Ovary (tissue), 7 donors: ENCODE measurements at regions not wholly inside any gene's neighbourhood (a gene's known extent, or its start where the extent isn't known, plus 50 kb on each side); places are given as distances from the start of the nearest gene placed in this dataset.

ENCODE experiments used
- DNase-seq, 5 donors: peaks; one replicate each; pipeline ENCODE4 v3.0.0-alpha.2; 2019 to 2020
- H3K27ac ChIP-seq, 2 donors: fragments of 200-600 bp; one replicate each; pipeline versions ENCODE4 v1.5.1 to v1.8.0; 2019 to 2022
- H3K27me3 ChIP-seq: fragments of 200-600 bp; one replicate; pipeline ENCODE4 v1.8.0; 2022
- H3K36me3 ChIP-seq: fragments of 200-600 bp; sonication (generic); one replicate; pipeline ENCODE4 v1.5.1; 2019
- H3K4me1 ChIP-seq: one replicate; pipeline ENCODE4 v1.8.1; 2013; ENCODE audit warnings: mild to moderate bottlenecking, moderate library complexity; ENCODE audit not compliant: insufficient read depth
- H3K4me3 ChIP-seq: fragments of 200-600 bp; sonication (generic); one replicate; pipeline ENCODE4 v1.5.1; 2017
- H3K9me3 ChIP-seq, 2 donors: fragments of 200-600 bp in 1 of 2; sonication (generic) in 1 of 2; one replicate each; pipeline versions ENCODE4 v1.5.1 to v1.8.1; 2013 to 2019; ENCODE audit warnings: mild to moderate bottlenecking in 1 of 2, moderate library complexity in 1 of 2
- EP300 ChIP-seq: sonication (generic); formaldehyde crosslinking; IDR thresholded peaks from one replicate; pipeline ENCODE4 v1.6.1; 2017; ENCODE audit warnings: antibody characterized with exemption
- POLR2A ChIP-seq: fragments of 450-650 bp; IDR thresholded peaks from one replicate; pipeline ENCODE4 v1.6.1; 2017; ENCODE audit warnings: antibody characterized with exemption, mild to moderate bottlenecking, moderate library complexity
- WGBS, 3 donors: extraction: QIAGEN DNeasy Blood & Tissue Kit in 1 of 3; methylation state at CpG; one replicate each; pipeline versions ENCODE4 v1.1.5 to v1.1.7; 2013 to 2017; 5-methylcytosine and 5-hydroxymethylcytosine counted together
- intact Hi-C, 4 donors: fragments of 100-400 bp; cut with DNase I; formaldehyde crosslinking; loops; one replicate each; pipeline versions ENCODE4 v1.11.0 to v1.15.1; 2022 to 2023
- TF ChIP-seq, protein P1 (sequence below), 3 donors: fragments of 450-650 bp in 2 of 3; fragments of 200-600 bp in 1 of 3; IDR thresholded peaks; one replicate each; pipeline versions ENCODE4 v1.5.1 to v1.8.0; 2016 to 2022; ENCODE audit warnings: antibody characterized with exemption in 3 of 3, mild to moderate bottlenecking in 1 of 3
- donor health status: DM: no; HTN: no; CAD: no; lungs with moderate emphysema.
- donor health status: DM: no; HTN: no; CAD: no.
- donor health status: Bipolar disorder and iron deficiency.
- donor health status: DM: no; HTN: no; CAD: no.
- donor health status: DM: yes; HTN: yes; CAD: no.

DNA sequence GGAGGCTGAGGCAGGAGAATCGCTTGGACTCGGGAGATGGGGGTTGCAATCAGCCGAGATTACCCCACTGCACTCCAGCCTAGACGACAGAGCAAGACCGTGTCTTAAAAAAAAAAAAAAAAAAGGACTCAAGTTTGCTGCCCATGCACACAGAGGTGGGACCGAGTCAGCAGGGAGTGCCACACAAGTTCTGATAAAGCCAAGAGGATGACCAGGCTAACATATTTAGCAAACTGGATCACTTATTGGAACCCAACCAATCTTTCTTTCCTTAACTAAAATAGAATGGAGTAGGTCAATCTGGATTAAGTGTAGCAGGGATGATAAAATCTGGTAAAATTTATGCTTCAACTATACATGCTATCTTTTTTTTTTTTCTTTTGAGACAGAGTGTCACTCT is 190.4 kb upstream of the FOXN3 start:
- TF ChIP-seq EP300 (no peak), POLR2A (no peak)
- TF ChIP-seq, protein P1, sequence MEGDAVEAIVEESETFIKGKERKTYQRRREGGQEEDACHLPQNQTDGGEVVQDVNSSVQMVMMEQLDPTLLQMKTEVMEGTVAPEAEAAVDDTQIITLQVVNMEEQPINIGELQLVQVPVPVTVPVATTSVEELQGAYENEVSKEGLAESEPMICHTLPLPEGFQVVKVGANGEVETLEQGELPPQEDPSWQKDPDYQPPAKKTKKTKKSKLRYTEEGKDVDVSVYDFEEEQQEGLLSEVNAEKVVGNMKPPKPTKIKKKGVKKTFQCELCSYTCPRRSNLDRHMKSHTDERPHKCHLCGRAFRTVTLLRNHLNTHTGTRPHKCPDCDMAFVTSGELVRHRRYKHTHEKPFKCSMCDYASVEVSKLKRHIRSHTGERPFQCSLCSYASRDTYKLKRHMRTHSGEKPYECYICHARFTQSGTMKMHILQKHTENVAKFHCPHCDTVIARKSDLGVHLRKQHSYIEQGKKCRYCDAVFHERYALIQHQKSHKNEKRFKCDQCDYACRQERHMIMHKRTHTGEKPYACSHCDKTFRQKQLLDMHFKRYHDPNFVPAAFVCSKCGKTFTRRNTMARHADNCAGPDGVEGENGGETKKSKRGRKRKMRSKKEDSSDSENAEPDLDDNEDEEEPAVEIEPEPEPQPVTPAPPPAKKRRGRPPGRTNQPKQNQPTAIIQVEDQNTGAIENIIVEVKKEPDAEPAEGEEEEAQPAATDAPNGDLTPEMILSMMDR (IDR thresholded peaks at IDR 0.05), result no peak
- intact Hi-C loops, result no loop called here
- H3K27ac ChIP-seq, result no peak overlapping the region
- 88 to 97% (median 95%) methylated on average over 6 of the region's 6 CpGs for WGBS, 3 donors
- H3K4me3 ChIP-seq, result no peak overlapping the region
- H3K9me3 ChIP-seq, result no peaks in the 10 kb centered on the region
- H3K27me3 ChIP-seq, result no peaks in the 10 kb centered on the region
- no peaks in the 10 kb centered on the region for H3K36me3 ChIP-seq
- no peak for DNase-seq
- peaks cover 3% of the 10 kb centered on the region for H3K4me1 ChIP-seq

DNA sequence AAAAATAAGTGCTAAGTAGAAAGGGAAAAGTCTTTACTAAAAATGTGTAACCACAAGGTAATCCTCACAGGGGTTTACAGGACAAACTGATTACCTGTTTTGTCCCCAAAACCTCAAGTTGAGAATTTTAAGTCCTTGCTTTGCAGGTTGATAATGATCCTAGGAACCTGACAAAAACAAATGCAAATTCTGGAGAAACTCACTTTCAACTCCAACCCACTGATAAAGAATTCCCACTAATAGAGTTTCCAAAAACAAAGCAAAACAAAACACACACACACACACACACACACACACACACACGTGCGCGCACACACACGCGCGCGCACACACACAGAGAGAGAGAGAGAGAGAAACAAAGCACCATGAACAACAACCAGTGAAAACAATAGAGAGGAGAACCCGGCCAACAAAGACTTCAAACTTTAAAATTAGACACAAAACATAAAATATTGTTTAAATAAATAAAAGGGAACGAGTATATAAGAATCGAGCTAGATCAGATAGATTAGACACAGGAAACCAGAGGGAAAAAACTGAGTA is 187.0 kb upstream of the FOXN3 start:
- intact Hi-C loops, result no loop called here
- no peak for DNase-seq
- H3K4me3 ChIP-seq, result no peak overlapping the region

DNA sequence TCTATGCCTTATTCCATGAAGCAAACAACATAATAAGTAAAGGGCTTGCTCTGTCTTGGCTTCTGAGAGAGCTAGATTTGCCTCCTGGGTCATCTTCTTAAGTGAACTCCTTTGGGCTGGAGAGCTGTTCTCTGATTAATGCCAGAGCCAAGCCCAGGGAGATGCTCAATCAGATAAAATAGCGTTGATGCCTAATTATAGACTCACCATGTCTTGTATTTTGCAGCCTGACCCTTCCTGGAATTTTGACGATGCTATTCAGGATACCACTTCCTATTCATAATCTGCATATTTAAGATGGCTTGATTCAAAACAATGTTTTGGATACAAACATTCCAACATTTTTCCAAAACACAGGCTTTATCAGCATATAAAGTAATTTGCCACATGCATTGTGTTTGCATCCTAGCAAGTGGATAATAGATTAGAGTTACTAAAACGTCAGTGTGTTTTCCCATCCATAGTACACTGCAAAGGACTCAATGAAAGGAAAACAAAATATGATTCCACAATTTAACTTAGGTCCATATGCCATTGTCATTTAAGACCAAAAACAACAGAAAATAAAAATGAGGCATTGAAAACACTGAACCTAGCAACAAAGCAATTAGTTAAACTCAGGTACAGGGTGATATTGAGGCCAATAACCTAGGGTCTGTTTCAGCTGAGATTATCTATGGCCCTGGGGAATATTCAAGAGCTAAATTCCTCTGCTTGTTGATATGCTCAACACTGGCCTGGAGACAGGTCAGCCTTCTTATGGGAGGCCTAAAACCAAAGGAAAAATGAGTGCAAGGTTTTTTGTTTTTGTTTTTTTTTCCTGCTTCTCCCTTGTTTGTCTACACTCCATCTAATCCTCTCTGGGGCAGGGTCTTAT is 184.2 kb upstream of the FOXN3 start:
- H3K27me3 ChIP-seq, result no peaks in the 10 kb centered on the region
- no peak overlapping the region for H3K27ac ChIP-seq
- H3K4me3 ChIP-seq, result no peak overlapping the region
- no peak for DNase-seq
- 11 to 19% (median 12%) methylated on average over 3 of the region's 3 CpGs for WGBS, 3 donors
- TF ChIP-seq POLR2A (no peak), EP300 (no peak)
- intact Hi-C loops, result no loop called here
- no peaks in the 10 kb centered on the region for H3K9me3 ChIP-seq
- no peaks in the 10 kb centered on the region for H3K36me3 ChIP-seq
- peaks cover 3% of the 10 kb centered on the region for H3K4me1 ChIP-seq

More for the DNA sequence above, 187.0 kb upstream of the FOXN3 start:
- Histone ChIP-seq H3K27ac (no peak overlapping the region), H3K9me3 (no peaks in the 10 kb centered on the region), H3K36me3 (no peaks in the 10 kb centered on the region), H3K27me3 (no peaks in the 10 kb centered on the region), H3K4me1 (peaks cover 3% of the 10 kb centered on the region)
- 78 to 89% (median 80%) methylated on average over 10 of the region's 10 CpGs for WGBS, 3 donors
- TF ChIP-seq POLR2A, result no peak
- TF ChIP-seq EP300, result no peak
- TF ChIP-seq, protein P1 (IDR thresholded peaks at IDR 0.05), result no peak

DNA sequence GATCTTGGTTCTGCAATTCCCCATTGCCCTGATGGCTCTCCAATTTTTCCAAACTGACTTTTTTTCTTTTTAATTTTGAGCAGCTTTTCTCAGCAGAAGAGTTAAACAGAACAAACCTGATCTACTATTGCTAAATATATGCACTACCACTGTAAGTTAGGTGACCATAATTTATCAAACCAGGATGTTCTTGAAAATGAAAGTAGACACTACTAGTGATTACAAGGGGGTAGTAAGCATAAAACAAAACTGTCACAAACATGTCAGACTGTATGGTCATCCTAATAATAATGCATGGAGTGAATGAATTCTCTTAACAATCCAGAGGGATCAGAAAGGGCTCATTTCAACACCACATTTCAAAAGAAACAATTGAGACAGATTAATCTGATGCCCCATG is 183.0 kb upstream of the FOXN3 start:
- DNase-seq, result no peak
- H3K27ac ChIP-seq, result no peak overlapping the region
- peaks cover 3% of the 10 kb centered on the region for H3K4me1 ChIP-seq
- TF ChIP-seq, protein P1 (IDR thresholded peaks at IDR 0.05), result no peak
- TF ChIP-seq POLR2A (no peak), EP300 (no peak)
- intact Hi-C loops, result no loop called here
- H3K9me3 ChIP-seq, result no peaks in the 10 kb centered on the region
- H3K36me3 ChIP-seq, result no peaks in the 10 kb centered on the region
- H3K4me3 ChIP-seq, result no peak overlapping the region
- no peaks in the 10 kb centered on the region for H3K27me3 ChIP-seq
